ENCODE measurements at regions not wholly inside any gene's neighbourhood (a gene's known extent, or its start where the extent isn't known, plus 50 kb on each side); places are given as distances from the start of the nearest gene placed in this dataset.
"Not testable (repeated sequence)": the region's sequence is repeated elsewhere in the genome, so short reads cannot be mapped to it uniquely, and the experiment has no call there.

DNA sequence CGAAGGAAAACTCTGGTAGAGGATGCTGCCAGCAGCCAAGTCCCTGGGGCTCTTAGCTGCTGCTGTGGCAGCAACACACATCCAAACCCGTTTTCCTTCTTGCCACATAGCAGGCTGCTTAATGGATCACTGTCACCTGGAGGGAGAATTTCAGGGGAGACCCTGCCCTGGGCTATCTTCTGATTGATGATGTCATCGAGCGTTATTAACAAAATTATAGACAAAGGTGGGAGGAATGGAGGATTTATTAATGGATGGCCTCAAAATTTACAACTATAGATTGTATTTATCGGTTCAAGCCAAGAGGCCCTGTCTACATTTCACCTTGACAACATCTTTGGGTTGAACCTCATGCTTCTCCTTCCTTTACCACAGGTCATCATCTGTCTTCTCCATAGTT is 120.8 kb upstream of the PZP start:
- TF ChIP-seq CTCF (IDR thresholded peaks at IDR 0.05; ENCODE audit: insufficient read depth, low read depth, low read length): no peak
- no peaks in the 10 kb centered on the region for H3K36me3 ChIP-seq (ENCODE audit: control insufficient read depth, insufficient read depth, low read length)
- ChIA-PET POLR2A (no interaction called here), CTCF (interaction anchor here (1.2 to 4.5 kb wide), 5 partner anchors 19 to 383 kb away, joined by 3 to 31 read pairs (median 4); no protein-coding TSS in a partner anchor)
- H3K27me3 ChIP-seq (ENCODE audit: control insufficient read depth, insufficient read depth, low read length): peaks cover 1% of the 10 kb centered on the region; the same call in 1 of the 2 replicates
- no peak for DNase-seq (ENCODE audit: low read depth)
- H3K4me3 ChIP-seq (ENCODE audit: low read depth, low read length): no peak overlapping the region

GRCh38 chr12:9328065-9328464 is 119.9 kb upstream of the PZP start:
- TF ChIP-seq CTCF (IDR thresholded peaks at IDR 0.05; ENCODE audit: insufficient read depth, low read depth, low read length): no peak
- POLR2A ChIA-PET: no interaction called here

DNA sequence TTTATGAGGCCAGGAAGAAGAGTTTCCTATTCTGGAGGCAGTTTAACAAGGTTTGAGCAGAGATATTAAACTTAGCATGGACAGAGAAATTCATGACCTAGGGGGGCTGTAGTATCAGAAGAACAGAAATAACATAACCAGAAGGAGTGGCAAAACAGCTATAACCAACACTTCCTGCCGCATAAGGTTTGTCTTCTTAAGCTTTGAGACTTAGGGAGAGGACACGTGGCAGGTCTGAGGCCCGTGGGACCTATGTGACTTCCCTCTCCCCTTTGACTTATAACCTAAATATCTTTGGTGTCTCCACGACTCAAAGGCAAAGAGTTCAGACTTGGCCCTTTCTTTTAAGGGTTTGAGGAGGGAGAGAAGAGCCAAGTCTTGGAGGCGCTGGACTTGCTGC is 119.1 kb upstream of the PZP start:
- no peak for TF ChIP-seq CTCF (IDR thresholded peaks at IDR 0.05; ENCODE audit: insufficient read depth, low read depth, low read length)
- ChIA-PET CTCF (no interaction called here), POLR2A (no interaction called here)

More at GRCh38 chr12:9328065-9328464, 119.9 kb upstream of the PZP start:
- CTCF ChIA-PET: interaction anchor here (1.4 kb wide), 1 partner anchor 121 kb away, joined by 4 read pairs; no protein-coding TSS in a partner anchor
- Histone ChIP-seq H3K36me3 (ENCODE audit: control insufficient read depth, insufficient read depth, low read length) (no peaks in the 10 kb centered on the region), H3K27me3 (ENCODE audit: control insufficient read depth, insufficient read depth, low read length) (peaks cover 4% of the 10 kb centered on the region; the same call in 1 of the 2 replicates), H3K4me3 (ENCODE audit: low read depth, low read length) (no peak overlapping the region)
- no peak for DNase-seq (ENCODE audit: low read depth)

GRCh38 chr12:9326849-9327248 is 118.7 kb upstream of the PZP start:
- POLR2A ChIA-PET; H3K27me3 ChIP-seq (ENCODE audit: control insufficient read depth, insufficient read depth, low read length); CTCF ChIA-PET; DNase-seq (ENCODE audit: low read depth); H3K36me3 ChIP-seq (ENCODE audit: control insufficient read depth, insufficient read depth, low read length); H3K4me3 ChIP-seq (ENCODE audit: low read depth, low read length): not testable (repeated sequence)

More for the DNA sequence above, 119.1 kb upstream of the PZP start:
- H3K27me3 ChIP-seq (ENCODE audit: control insufficient read depth, insufficient read depth, low read length): peaks cover 4% of the 10 kb centered on the region; the same call in 1 of the 2 replicates
- no peak overlapping the region for H3K4me3 ChIP-seq (ENCODE audit: low read depth, low read length)
- no peak for DNase-seq (ENCODE audit: low read depth)
- H3K36me3 ChIP-seq (ENCODE audit: control insufficient read depth, insufficient read depth, low read length): no peaks in the 10 kb centered on the region

GRCh38 chr12:9326085-9326484 is 117.9 kb upstream of the PZP start:
- no peak for TF ChIP-seq CTCF (IDR thresholded peaks at IDR 0.05; ENCODE audit: insufficient read depth, low read depth, low read length)
- H3K27me3 ChIP-seq (ENCODE audit: control insufficient read depth, insufficient read depth, low read length): peaks cover 4% of the 10 kb centered on the region; the same call in 1 of the 2 replicates
- no peak overlapping the region for H3K4me3 ChIP-seq (ENCODE audit: low read depth, low read length)
- H3K36me3 ChIP-seq (ENCODE audit: control insufficient read depth, insufficient read depth, low read length): no peaks in the 10 kb centered on the region
- no peak for DNase-seq (ENCODE audit: low read depth)
- POLR2A ChIA-PET: no interaction called here
- CTCF ChIA-PET: interaction anchor here (1.6 kb wide), 1 partner anchor 143 kb away, joined by 4 read pairs; no protein-coding TSS in a partner anchor

GRCh38 chr12:9325471-9325870 is 117.3 kb upstream of the PZP start:
- CTCF ChIA-PET: interaction anchor here (1.1 to 1.6 kb wide), 2 partner anchors 144 to 262 kb away, joined by 3 to 4 read pairs; no protein-coding TSS in a partner anchor
- Histone ChIP-seq H3K27me3 (ENCODE audit: control insufficient read depth, insufficient read depth, low read length) (peaks cover 4% of the 10 kb centered on the region; the same call in 1 of the 2 replicates), H3K36me3 (ENCODE audit: control insufficient read depth, insufficient read depth, low read length) (no peaks in the 10 kb centered on the region), H3K4me3 (ENCODE audit: low read depth, low read length) (no peak overlapping the region)
- POLR2A ChIA-PET: no interaction called here
- TF ChIP-seq CTCF (IDR thresholded peaks at IDR 0.05; ENCODE audit: insufficient read depth, low read depth, low read length): no peak
- DNase-seq (ENCODE audit: low read depth): no peak
